Stomach (tissue), 4 donors: ENCODE measurements at regions not wholly inside any gene's neighbourhood (a gene's known extent, or its start where the extent isn't known, plus 50 kb on each side); places are given as distances from the start of the nearest gene placed in this dataset.

Source experiments
- EP300 ChIP-seq: sonication (generic); formaldehyde crosslinking; IDR thresholded peaks from one replicate; pipeline ENCODE4 v1.6.1; 2017; ENCODE audit warnings: antibody characterized with exemption
- POLR2A ChIP-seq, 4 donors: fragments of 450-650 bp; IDR thresholded peaks; one replicate each; pipeline ENCODE4 v1.6.1; 2016; ENCODE audit warnings: antibody characterized with exemption in 4 of 4, control low read depth in 2 of 4, mild to moderate bottlenecking in 1 of 4, moderate library complexity in 1 of 4
- POLR2AphosphoS5 ChIP-seq, 3 donors: sonication (generic); formaldehyde crosslinking; IDR thresholded peaks; one replicate each; pipeline ENCODE4 v1.6.1; 2016; ENCODE audit warnings: antibody characterized with exemption in 3 of 3
- TF ChIP-seq, protein P1 (sequence below), 7 experiments: fragments of 450-650 bp in 4 of 7; fragments of 200-600 bp in 3 of 7; sonication (generic) in 3 of 7; IDR thresholded peaks; one replicate each; pipeline ENCODE4 v1.5.1; 2016 to 2019; ENCODE audit warnings: antibody characterized with exemption in 7 of 7, control low read depth in 2 of 7, mild to moderate bottlenecking in 1 of 7

DNA sequence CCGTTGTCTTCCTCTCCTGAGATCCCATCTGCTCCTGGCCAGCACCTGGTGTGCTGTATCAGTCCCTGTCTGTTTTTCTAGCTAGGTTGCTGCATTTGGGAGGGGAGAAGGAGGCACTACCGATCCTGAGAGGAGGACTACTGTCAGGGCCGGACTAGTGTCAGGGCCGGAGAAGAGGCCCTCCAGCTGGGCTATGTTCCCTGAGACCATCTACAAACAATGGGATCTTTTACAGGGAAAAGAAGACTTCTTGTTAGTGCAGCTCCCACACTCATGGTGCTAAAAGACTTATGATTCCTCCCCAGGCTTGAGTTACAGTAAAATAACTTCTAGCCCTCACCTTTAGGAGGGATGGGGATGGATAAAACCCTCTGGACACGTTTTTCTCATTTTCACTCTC, 141.0 kb upstream of the TNR start:
- TF ChIP-seq, protein P1, sequence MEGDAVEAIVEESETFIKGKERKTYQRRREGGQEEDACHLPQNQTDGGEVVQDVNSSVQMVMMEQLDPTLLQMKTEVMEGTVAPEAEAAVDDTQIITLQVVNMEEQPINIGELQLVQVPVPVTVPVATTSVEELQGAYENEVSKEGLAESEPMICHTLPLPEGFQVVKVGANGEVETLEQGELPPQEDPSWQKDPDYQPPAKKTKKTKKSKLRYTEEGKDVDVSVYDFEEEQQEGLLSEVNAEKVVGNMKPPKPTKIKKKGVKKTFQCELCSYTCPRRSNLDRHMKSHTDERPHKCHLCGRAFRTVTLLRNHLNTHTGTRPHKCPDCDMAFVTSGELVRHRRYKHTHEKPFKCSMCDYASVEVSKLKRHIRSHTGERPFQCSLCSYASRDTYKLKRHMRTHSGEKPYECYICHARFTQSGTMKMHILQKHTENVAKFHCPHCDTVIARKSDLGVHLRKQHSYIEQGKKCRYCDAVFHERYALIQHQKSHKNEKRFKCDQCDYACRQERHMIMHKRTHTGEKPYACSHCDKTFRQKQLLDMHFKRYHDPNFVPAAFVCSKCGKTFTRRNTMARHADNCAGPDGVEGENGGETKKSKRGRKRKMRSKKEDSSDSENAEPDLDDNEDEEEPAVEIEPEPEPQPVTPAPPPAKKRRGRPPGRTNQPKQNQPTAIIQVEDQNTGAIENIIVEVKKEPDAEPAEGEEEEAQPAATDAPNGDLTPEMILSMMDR (IDR thresholded peaks at IDR 0.05) = no peak
- TF ChIP-seq EP300 = no peak
- TF ChIP-seq POLR2AphosphoS5 (IDR thresholded peaks at IDR 0.05) = no peak
- TF ChIP-seq POLR2A (IDR thresholded peaks at IDR 0.05) = no peak
